Hepatocyte (in vitro differentiated cells): ENCODE measurements at regions not wholly inside any gene's neighbourhood (a gene's known extent, or its start where the extent isn't known, plus 50 kb on each side); places are given as distances from the start of the nearest gene placed in this dataset.

ENCODE experiments used
- DNase-seq: peaks from one replicate; pipeline ENCODE4 v3.0.0-alpha.2; 2016; ENCODE audit warnings: low spot score
- H2AFZ ChIP-seq: fragments of 200-600 bp; sonication (generic); 2 replicates; pipeline ENCODE4 v1.6.0; 2016; ENCODE audit warnings: antibody characterized with exemption, mild to moderate bottlenecking
- H3K27ac ChIP-seq: fragments of 200-600 bp; sonication (generic); 2 replicates; pipeline ENCODE4 v1.5.1; 2016; ENCODE audit warnings: mild to moderate bottlenecking
- H3K27me3 ChIP-seq: fragments of 200-600 bp; sonication (generic); 2 replicates; pipeline ENCODE4 v1.6.1; 2016
- H3K36me3 ChIP-seq: fragments of 200-600 bp; sonication (generic); replicated peaks from 2 replicates; pipeline ENCODE4 v1.5.1; 2016; ENCODE audit warnings: low read depth; ENCODE audit not compliant: insufficient read depth
- H3K4me1 ChIP-seq: fragments of 200-600 bp; sonication (generic); 2 replicates; pipeline ENCODE4 v1.5.1; 2016; ENCODE audit warnings: mild to moderate bottlenecking, moderate library complexity; ENCODE audit not compliant: insufficient read depth
- H3K4me2 ChIP-seq: fragments of 200-600 bp; sonication (generic); 2 replicates; pipeline ENCODE4 v1.6.0; 2016
- H3K4me3 ChIP-seq: fragments of 200-600 bp; sonication (generic); 2 replicates; pipeline ENCODE4 v1.5.1; 2016; ENCODE audit warnings: mild to moderate bottlenecking
- H3K79me2 ChIP-seq: fragments of 200-600 bp; sonication (generic); 2 replicates; pipeline ENCODE4 v1.6.0; 2017; ENCODE audit warnings: mild to moderate bottlenecking
- H3K9me2 ChIP-seq: fragments of 200-600 bp; sonication (generic); replicated peaks from 2 replicates; pipeline ENCODE4 v1.6.0; 2017; ENCODE audit warnings: mild to moderate bottlenecking; ENCODE audit not compliant: insufficient read depth
- H3K9me3 ChIP-seq: fragments of 200-600 bp; sonication (generic); 2 replicates; pipeline ENCODE4 v1.5.1; 2016; ENCODE audit warnings: low read depth, mild to moderate bottlenecking
- H4K20me1 ChIP-seq: fragments of 200-600 bp; sonication (generic); 2 replicates; pipeline ENCODE4 v1.6.0; 2016; ENCODE audit warnings: mild to moderate bottlenecking; ENCODE audit not compliant: insufficient read depth, poor library complexity, severe bottlenecking
- EZH2 ChIP-seq: fragments of 200-600 bp; sonication (generic); IDR thresholded peaks from 2 replicates; pipeline ENCODE4 v1.6.1; 2016; ENCODE audit warnings: antibody characterized with exemption, mild to moderate bottlenecking, borderline replicate concordance
- EZH2phosphoT487 ChIP-seq: fragments of 200-600 bp; sonication (generic); IDR thresholded peaks from one replicate; pipeline ENCODE4 v1.6.1; 2018; ENCODE audit warnings: antibody characterized with exemption, mild to moderate bottlenecking, low read depth, moderate library complexity; ENCODE audit not compliant: unreplicated experiment, severe bottlenecking
- WGBS: methylation state at CpG from one replicate; pipeline ENCODE4 v1.1.6; 2016; ENCODE audit warnings: low lambda C conversion rate; ENCODE audit errors: missing lambda C conversion rate; 5-methylcytosine and 5-hydroxymethylcytosine counted together
- TF ChIP-seq, protein P1 (sequence below): fragments of 200-600 bp; sonication (generic); IDR thresholded peaks from 2 replicates; pipeline ENCODE4 v1.5.1; 2016; ENCODE audit warnings: antibody characterized with exemption, mild to moderate bottlenecking; ENCODE audit not compliant: poor library complexity

DNA sequence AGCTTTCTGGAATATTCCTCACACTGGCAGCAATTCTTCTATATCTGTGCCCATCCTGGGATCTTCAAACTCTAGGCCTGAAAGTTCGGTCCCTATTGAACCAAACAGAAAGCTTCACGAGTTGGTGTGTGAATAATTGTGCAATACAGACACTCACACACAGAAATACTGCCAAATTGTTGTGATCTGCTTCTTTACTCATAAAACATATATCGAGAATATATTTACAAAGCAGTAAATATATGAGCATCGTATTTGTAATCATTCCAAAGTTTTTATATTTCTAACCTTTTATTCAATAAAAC, 56.6 kb upstream of the BEX4 start:
- Histone ChIP-seq H3K4me2 (no peak overlapping the region), H2AFZ (no peak overlapping the region), H3K4me3 (no peak overlapping the region), H3K79me2 (no peaks in the 10 kb centered on the region), H3K27ac (no peak overlapping the region), H3K27me3 (no peaks in the 10 kb centered on the region), H4K20me1 (no peaks in the 10 kb centered on the region), H3K36me3 (no peaks in the 10 kb centered on the region), H3K9me3 (no peaks in the 10 kb centered on the region), H3K9me2 (no peaks in the 10 kb centered on the region), H3K4me1 (no peaks in the 10 kb centered on the region)
- no peak for DNase-seq
- 50% methylated on average over 4 of the region's 4 CpGs for WGBS
- TF ChIP-seq, protein P1, sequence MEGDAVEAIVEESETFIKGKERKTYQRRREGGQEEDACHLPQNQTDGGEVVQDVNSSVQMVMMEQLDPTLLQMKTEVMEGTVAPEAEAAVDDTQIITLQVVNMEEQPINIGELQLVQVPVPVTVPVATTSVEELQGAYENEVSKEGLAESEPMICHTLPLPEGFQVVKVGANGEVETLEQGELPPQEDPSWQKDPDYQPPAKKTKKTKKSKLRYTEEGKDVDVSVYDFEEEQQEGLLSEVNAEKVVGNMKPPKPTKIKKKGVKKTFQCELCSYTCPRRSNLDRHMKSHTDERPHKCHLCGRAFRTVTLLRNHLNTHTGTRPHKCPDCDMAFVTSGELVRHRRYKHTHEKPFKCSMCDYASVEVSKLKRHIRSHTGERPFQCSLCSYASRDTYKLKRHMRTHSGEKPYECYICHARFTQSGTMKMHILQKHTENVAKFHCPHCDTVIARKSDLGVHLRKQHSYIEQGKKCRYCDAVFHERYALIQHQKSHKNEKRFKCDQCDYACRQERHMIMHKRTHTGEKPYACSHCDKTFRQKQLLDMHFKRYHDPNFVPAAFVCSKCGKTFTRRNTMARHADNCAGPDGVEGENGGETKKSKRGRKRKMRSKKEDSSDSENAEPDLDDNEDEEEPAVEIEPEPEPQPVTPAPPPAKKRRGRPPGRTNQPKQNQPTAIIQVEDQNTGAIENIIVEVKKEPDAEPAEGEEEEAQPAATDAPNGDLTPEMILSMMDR = no peak
- no peak for TF ChIP-seq EZH2phosphoT487
- TF ChIP-seq EZH2 = no peak

DNA sequence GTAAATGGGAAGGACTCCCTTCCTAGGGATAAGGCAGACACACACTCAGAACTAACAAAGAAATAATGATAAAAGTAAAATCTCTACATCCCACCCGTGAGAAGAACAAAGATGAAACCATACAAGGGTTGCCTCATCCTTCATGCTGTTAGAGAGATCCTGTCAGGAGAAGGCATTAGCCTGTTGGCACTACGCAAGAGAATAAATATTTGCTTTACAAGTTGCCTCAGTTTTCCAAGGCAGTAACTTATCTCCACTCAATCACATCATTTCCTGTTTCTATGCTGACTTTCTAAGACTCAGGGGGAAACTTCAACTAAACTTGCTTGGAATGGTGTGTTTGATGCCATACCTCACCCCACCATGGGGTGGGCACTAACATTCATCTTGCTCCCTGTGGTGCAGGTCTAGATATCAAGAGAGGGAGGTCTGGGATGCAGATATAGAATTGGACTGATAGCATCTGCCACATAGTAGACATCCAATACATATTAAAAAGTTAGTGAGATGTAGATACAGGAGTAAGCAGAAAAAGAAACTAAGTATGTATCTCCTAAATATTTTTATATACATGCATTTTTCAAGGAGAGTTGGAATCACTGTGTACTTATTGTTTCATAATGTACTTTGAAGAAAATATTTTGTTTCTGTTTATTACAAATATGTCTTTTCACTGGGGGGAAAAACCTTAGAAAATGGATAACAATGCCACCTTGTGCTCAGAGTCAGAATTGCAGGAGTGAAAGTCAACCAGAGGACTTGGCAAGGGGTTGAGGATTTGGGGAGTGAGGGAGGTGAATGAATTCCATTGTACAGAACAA, 57.2 kb upstream of the BEX4 start:
- H3K9me3 ChIP-seq = no peaks in the 10 kb centered on the region
- H4K20me1 ChIP-seq = no peaks in the 10 kb centered on the region
- DNase-seq = peak; percentile 32
- no peak overlapping the region for H2AFZ ChIP-seq
- 43% methylated on average over 2 of the region's 2 CpGs for WGBS
- H3K27me3 ChIP-seq = no peaks in the 10 kb centered on the region
- TF ChIP-seq EZH2phosphoT487 (no peak), EZH2 (no peak)
- TF ChIP-seq, protein P1 = peak; percentile 62
- H3K4me3 ChIP-seq = no peak overlapping the region
- no peaks in the 10 kb centered on the region for H3K79me2 ChIP-seq
- no peaks in the 10 kb centered on the region for H3K36me3 ChIP-seq
- H3K9me2 ChIP-seq = no peaks in the 10 kb centered on the region
- no peaks in the 10 kb centered on the region for H3K4me1 ChIP-seq
- H3K27ac ChIP-seq = no peak overlapping the region
- no peak overlapping the region for H3K4me2 ChIP-seq

GRCh38 chrX:103155201-103155600, 59.7 kb upstream of the BEX4 start:
- Histone ChIP-seq H3K27me3 (no peaks in the 10 kb centered on the region), H3K36me3 (no peaks in the 10 kb centered on the region), H3K27ac (no peak overlapping the region), H3K4me3 (no peak overlapping the region), H3K9me2 (no peaks in the 10 kb centered on the region), H3K4me1 (no peaks in the 10 kb centered on the region), H3K9me3 (no peaks in the 10 kb centered on the region), H3K4me2 (no peak overlapping the region), H2AFZ (no peak overlapping the region), H4K20me1 (no peaks in the 10 kb centered on the region), H3K79me2 (no peaks in the 10 kb centered on the region)
- WGBS = 83% methylated on average over 1 of the region's 1 CpG
- DNase-seq = no peak
- TF ChIP-seq EZH2phosphoT487 (no peak), EZH2 (no peak)
- TF ChIP-seq, protein P1 = no peak

GRCh38 chrX:103153661-103154060, 60.7 kb upstream of the NXF3 start:
- no peak overlapping the region for H2AFZ ChIP-seq
- no peak overlapping the region for H3K4me2 ChIP-seq
- no peaks in the 10 kb centered on the region for H4K20me1 ChIP-seq
- TF ChIP-seq EZH2 (no peak), EZH2phosphoT487 (no peak)
- TF ChIP-seq, protein P1 = no peak
- H3K79me2 ChIP-seq = no peaks in the 10 kb centered on the region
- H3K4me1 ChIP-seq = no peaks in the 10 kb centered on the region
- H3K4me3 ChIP-seq = no peak overlapping the region
- no peaks in the 10 kb centered on the region for H3K9me2 ChIP-seq
- WGBS = 87% methylated on average over 2 of the region's 2 CpGs
- no peaks in the 10 kb centered on the region for H3K9me3 ChIP-seq
- no peaks in the 10 kb centered on the region for H3K27me3 ChIP-seq
- no peak for DNase-seq
- no peaks in the 10 kb centered on the region for H3K36me3 ChIP-seq
- no peak overlapping the region for H3K27ac ChIP-seq
